ENCODE measurements at regions not wholly inside any gene's neighbourhood (a gene's known extent, or its start where the extent isn't known, plus 50 kb on each side); places are given as distances from the start of the nearest gene placed in this dataset.

DNA sequence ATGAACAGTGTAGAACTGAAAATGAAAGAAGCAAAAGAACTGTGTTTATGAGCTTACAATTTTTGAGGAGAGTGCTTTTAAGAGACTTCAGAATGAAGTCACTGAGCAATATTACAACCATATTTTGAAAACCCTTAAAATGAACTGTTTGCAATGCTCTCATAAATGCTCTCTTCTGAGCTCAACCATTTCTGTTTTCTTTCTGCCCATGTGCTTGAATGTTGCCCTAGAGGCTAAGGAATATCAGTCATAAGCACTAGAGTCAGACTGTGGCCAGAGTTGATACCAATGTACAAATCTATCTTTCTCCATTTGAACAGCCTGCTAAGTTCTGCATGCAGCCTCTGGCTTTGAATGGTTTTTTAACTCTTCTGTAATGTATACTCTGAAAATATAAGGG, 1092.8 kb downstream of the PCDH9 start:
- H3K79me2 ChIP-seq (ENCODE audit: insufficient read depth, low read length), result no peaks in the 10 kb centered on the region; the same call in 1 of the 2 replicates

More for the DNA sequence above, 1092.8 kb downstream of the PCDH9 start:
- Histone ChIP-seq H4K20me1 (ENCODE audit: control insufficient read depth, insufficient read depth, insufficient read length) (no peaks in the 10 kb centered on the region), H3K27me3 (ENCODE audit: insufficient read depth, low read length) (no peaks in the 10 kb centered on the region), H4K8ac (replicated peaks; ENCODE audit: insufficient read length, low read depth, low read length) (no peak overlapping the region), H3T11ph (ENCODE audit: low read length) (no peak overlapping the region), H2BK20ac (ENCODE audit: low read depth, low read length, poor library complexity, severe bottlenecking) (no peak overlapping the region), H3K4me2 (ENCODE audit: insufficient read depth, insufficient read length, low read length) (no peak overlapping the region), H2BK5ac (ENCODE audit: insufficient read length, low read length) (no peak overlapping the region), H2AFZ (ENCODE audit: low read length) (no peak overlapping the region), H2BK12ac (ENCODE audit: insufficient read length, low read depth, low read length) (no peak overlapping the region), H3K79me1 (ENCODE audit: insufficient read depth, low read depth, low read length, poor library complexity, severe bottlenecking) (no peaks in the 10 kb centered on the region), H3K9me3 (ENCODE audit: control insufficient read depth, low read depth, low read length) (no peaks in the 10 kb centered on the region), H2BK120ac (ENCODE audit: low read depth, low read length, poor library complexity, severe bottlenecking) (no peak overlapping the region), H3K4ac (ENCODE audit: low read depth, low read length) (no peak overlapping the region), H3K27ac (ENCODE audit: insufficient read length, low read depth, low read length) (no peak overlapping the region), H2AK5ac (ENCODE audit: insufficient read length, low read length) (no peak overlapping the region), H3K4me1 (ENCODE audit: insufficient read depth, low read length) (no peaks in the 10 kb centered on the region), H3K14ac (ENCODE audit: insufficient read depth, low read length) (no peak overlapping the region), H3K56ac (ENCODE audit: insufficient read length, low read depth, low read length) (no peak overlapping the region), H3K18ac (ENCODE audit: insufficient read length, low read depth, low read length) (no peak overlapping the region), H2BK15ac (ENCODE audit: low read depth, low read length) (no peak overlapping the region), H3K23ac (ENCODE audit: insufficient read length, low read depth, low read length) (no peak overlapping the region), H3K23me2 (ENCODE audit: insufficient read length, low read depth, low read length, poor library complexity, severe bottlenecking) (no peaks in the 10 kb centered on the region), H4K91ac (ENCODE audit: insufficient read length, low read depth, low read length) (no peak overlapping the region), H4K5ac (ENCODE audit: insufficient read length, low read depth, low read length) (no peak overlapping the region), H3K9ac (ENCODE audit: extremely low read depth, insufficient read length, low read length) (no peak overlapping the region)
- TF ChIP-seq, protein P1, sequence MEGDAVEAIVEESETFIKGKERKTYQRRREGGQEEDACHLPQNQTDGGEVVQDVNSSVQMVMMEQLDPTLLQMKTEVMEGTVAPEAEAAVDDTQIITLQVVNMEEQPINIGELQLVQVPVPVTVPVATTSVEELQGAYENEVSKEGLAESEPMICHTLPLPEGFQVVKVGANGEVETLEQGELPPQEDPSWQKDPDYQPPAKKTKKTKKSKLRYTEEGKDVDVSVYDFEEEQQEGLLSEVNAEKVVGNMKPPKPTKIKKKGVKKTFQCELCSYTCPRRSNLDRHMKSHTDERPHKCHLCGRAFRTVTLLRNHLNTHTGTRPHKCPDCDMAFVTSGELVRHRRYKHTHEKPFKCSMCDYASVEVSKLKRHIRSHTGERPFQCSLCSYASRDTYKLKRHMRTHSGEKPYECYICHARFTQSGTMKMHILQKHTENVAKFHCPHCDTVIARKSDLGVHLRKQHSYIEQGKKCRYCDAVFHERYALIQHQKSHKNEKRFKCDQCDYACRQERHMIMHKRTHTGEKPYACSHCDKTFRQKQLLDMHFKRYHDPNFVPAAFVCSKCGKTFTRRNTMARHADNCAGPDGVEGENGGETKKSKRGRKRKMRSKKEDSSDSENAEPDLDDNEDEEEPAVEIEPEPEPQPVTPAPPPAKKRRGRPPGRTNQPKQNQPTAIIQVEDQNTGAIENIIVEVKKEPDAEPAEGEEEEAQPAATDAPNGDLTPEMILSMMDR (conservative IDR thresholded peaks at IDR 0.05), result no peak
- Mint-ChIP-seq H3K27me3 (ENCODE audit: low read depth) (no peaks in the 10 kb centered on the region), H3K27ac (no peak overlapping the region), H3K4me1 (no peaks in the 10 kb centered on the region), H3K4me3 (no peak overlapping the region), H3K9me3 (no peaks in the 10 kb centered on the region), H3K36me3 (ENCODE audit: insufficient read depth in 1 of 3, low read depth in 3 of 3) (no peaks in the 10 kb centered on the region)
- no peak for DNase-seq
